ENCODE measurements at regions not wholly inside any gene's neighbourhood (a gene's known extent, or its start where the extent isn't known, plus 50 kb on each side); places are given as distances from the start of the nearest gene placed in this dataset.
"Not testable (repeated sequence)": the region's sequence is repeated elsewhere in the genome, so short reads cannot be mapped to it uniquely, and the experiment has no call there.

- Histone ChIP-seq H3K27me3 (ENCODE audit: insufficient read depth, poor library complexity, severe bottlenecking) (no peaks in the 10 kb centered on the region), H3K4me1 (ENCODE audit: insufficient read depth, poor library complexity, severe bottlenecking) (peaks cover 17% of the 10 kb centered on the region), H3K27ac (ENCODE audit: poor library complexity, severe bottlenecking) (peak overlapping the region; percentile 52), H3K4me3 (ENCODE audit: severe bottlenecking) (no peak overlapping the region), H3K36me3 (ENCODE audit: low read depth) (no peaks in the 10 kb centered on the region), H3K9me3 (ENCODE audit: severe bottlenecking) (peaks cover 2% of the 10 kb centered on the region)
- DNase-seq (ENCODE audit: low spot score) (no peak), ATAC-seq (ENCODE audit: low read depth) (peak; percentile 60)
- TF ChIP-seq CTCF (IDR thresholded peaks at IDR 0.05; ENCODE audit: poor library complexity, severe bottlenecking), result no peak
Observed at GRCh38 chr6:135722190-135722589, 129.3 kb upstream of the PDE7B start.

GRCh38 chr6:135722679-135723078 is 128.8 kb upstream of the PDE7B start:
- Histone ChIP-seq H3K9me3 (ENCODE audit: severe bottlenecking) (peaks cover 2% of the 10 kb centered on the region), H3K4me1 (ENCODE audit: insufficient read depth, poor library complexity, severe bottlenecking) (peaks cover 17% of the 10 kb centered on the region), H3K27me3 (ENCODE audit: insufficient read depth, poor library complexity, severe bottlenecking) (no peaks in the 10 kb centered on the region), H3K36me3 (ENCODE audit: low read depth) (no peaks in the 10 kb centered on the region), H3K27ac (ENCODE audit: poor library complexity, severe bottlenecking) (peak overlapping the region; percentile 52), H3K4me3 (ENCODE audit: severe bottlenecking) (no peak overlapping the region)
- DNase-seq (ENCODE audit: low spot score) (peak; percentile 67), ATAC-seq (ENCODE audit: low read depth) (peak; percentile 99)
- no peak for TF ChIP-seq CTCF (IDR thresholded peaks at IDR 0.05; ENCODE audit: poor library complexity, severe bottlenecking)

GRCh38 chr6:135728589-135728988 is 122.9 kb upstream of the PDE7B start:
- no peak overlapping the region for H3K4me3 ChIP-seq (ENCODE audit: severe bottlenecking)
- peaks cover 2% of the 10 kb centered on the region for H3K9me3 ChIP-seq (ENCODE audit: severe bottlenecking)
- DNase-seq (ENCODE audit: low spot score) (no peak), ATAC-seq (ENCODE audit: low read depth) (no peak)
- no peaks in the 10 kb centered on the region for H3K27me3 ChIP-seq (ENCODE audit: insufficient read depth, poor library complexity, severe bottlenecking)
- no peaks in the 10 kb centered on the region for H3K36me3 ChIP-seq (ENCODE audit: low read depth)
- no peaks in the 10 kb centered on the region for H3K4me1 ChIP-seq (ENCODE audit: insufficient read depth, poor library complexity, severe bottlenecking)
- no peak for TF ChIP-seq CTCF (IDR thresholded peaks at IDR 0.05; ENCODE audit: poor library complexity, severe bottlenecking)
- H3K27ac ChIP-seq (ENCODE audit: poor library complexity, severe bottlenecking), result no peak overlapping the region

- no peak for TF ChIP-seq CTCF (IDR thresholded peaks at IDR 0.05; ENCODE audit: poor library complexity, severe bottlenecking)
- DNase-seq (ENCODE audit: low spot score) (no peak), ATAC-seq (ENCODE audit: low read depth) (no peak)
- Histone ChIP-seq H3K27me3 (ENCODE audit: insufficient read depth, poor library complexity, severe bottlenecking) (no peaks in the 10 kb centered on the region), H3K4me1 (ENCODE audit: insufficient read depth, poor library complexity, severe bottlenecking) (no peaks in the 10 kb centered on the region), H3K27ac (ENCODE audit: poor library complexity, severe bottlenecking) (no peak overlapping the region), H3K36me3 (ENCODE audit: low read depth) (no peaks in the 10 kb centered on the region), H3K9me3 (ENCODE audit: severe bottlenecking) (peaks cover 2% of the 10 kb centered on the region), H3K4me3 (ENCODE audit: severe bottlenecking) (no peak overlapping the region)
Observed at GRCh38 chr6:135731116-135731515, 120.4 kb upstream of the PDE7B start.

GRCh38 chr6:135736351-135736750 is 115.2 kb upstream of the PDE7B start:
- DNase-seq (ENCODE audit: low spot score); H3K4me3 ChIP-seq (ENCODE audit: severe bottlenecking); H3K9me3 ChIP-seq (ENCODE audit: severe bottlenecking); H3K27me3 ChIP-seq (ENCODE audit: insufficient read depth, poor library complexity, severe bottlenecking); H3K36me3 ChIP-seq (ENCODE audit: low read depth); H3K27ac ChIP-seq (ENCODE audit: poor library complexity, severe bottlenecking); H3K4me1 ChIP-seq (ENCODE audit: insufficient read depth, poor library complexity, severe bottlenecking); ATAC-seq (ENCODE audit: low read depth): not testable (repeated sequence)
